Endothelial cell of umbilical vein (primary cell): ENCODE measurements at regions not wholly inside any gene's neighbourhood (a gene's known extent, or its start where the extent isn't known, plus 50 kb on each side); places are given as distances from the start of the nearest gene placed in this dataset.

Experiments used
- BruUV-seq: library from RNA; stranded (reverse); fragments of 400-500 nt; replicated peaks from 2 replicates; lab custom pipeline; 2021; lab: Mats Ljungman, UMichigan
- CTCF ChIA-PET: fragments of 300-600, 350-600 bp; sonication (Branson Sonifier 250); formaldehyde crosslinking; loops from one replicate; lab custom pipeline; 2021; ENCODE audit warnings: antibody characterized with exemption, inconsistent platforms; lab: Charles Lee
- POLR2A ChIA-PET: fragments of 300-600, 350-600 bp; sonication (Branson Sonifier 250); formaldehyde crosslinking; loops from one replicate; lab custom pipeline; 2021; ENCODE audit warnings: antibody characterized with exemption, inconsistent platforms; lab: Charles Lee
- DNase-seq: peaks from one replicate; pipeline ENCODE4 v3.0.0-alpha.2; 2011; ENCODE audit warnings: low read depth, low spot score
- FAIRE-seq: peaks from 2 replicates; lab custom pipeline; 2011; peaks lifted over from hg19 to GRCh38; lab: Jason Lieb, UNC
- H2AFZ ChIP-seq: 2 replicates; pipeline ENCODE4 v1.6.0; 2012; ENCODE audit warnings: low read depth, low read length, control low read depth, inconsistent platforms
- H3K27ac ChIP-seq: 2 replicates; pipeline ENCODE4 v1.5.1; 2011; ENCODE audit warnings: low read depth, mild to moderate bottlenecking, control low read depth, low read length, moderate library complexity; ENCODE audit not compliant: insufficient read depth
- H3K27me3 ChIP-seq, 2 experiments: 2 replicates each; pipeline versions ENCODE4 v1.6.0 to v1.6.1; 2011; ENCODE audit warnings: low read length in 2 of 2, mixed read lengths in 1 of 2; ENCODE audit not compliant: control insufficient read depth in 2 of 2, insufficient read depth in 2 of 2
- H3K36me3 ChIP-seq, 2 experiments: 2 replicates in 1 of 2; 3 replicates in 1 of 2; pipeline ENCODE4 v1.5.1; 2011; ENCODE audit warnings: low read length in 2 of 2, mild to moderate bottlenecking in 1 of 2, moderate library complexity in 1 of 2; ENCODE audit not compliant: control insufficient read depth in 2 of 2, insufficient read depth in 2 of 2; ENCODE audit errors: extremely low read depth in 1 of 2
- H3K4me1 ChIP-seq: 3 replicates; pipeline ENCODE4 v1.5.1; 2011; ENCODE audit warnings: mild to moderate bottlenecking, low read length; ENCODE audit not compliant: control insufficient read depth, insufficient read depth; ENCODE audit errors: extremely low read depth
- H3K4me2 ChIP-seq: 2 replicates; pipeline ENCODE4 v1.6.1; 2011; ENCODE audit warnings: low read length, control low read depth, mixed read lengths; ENCODE audit not compliant: insufficient read depth
- H3K4me3 ChIP-seq, 3 experiments: fragments of 200-600 bp in 1 of 3; sonication (generic), shearing (Covaris generic) in 1 of 3; replicated peaks in 1 of 3; 2 replicates each; pipeline ENCODE4 v1.5.1; 2011 to 2016; ENCODE audit warnings: control low read depth in 3 of 3, low read length in 3 of 3, mild to moderate bottlenecking in 2 of 3, inconsistent platforms in 1 of 3, low read depth in 1 of 3, moderate library complexity in 1 of 3; ENCODE audit not compliant: insufficient read depth in 1 of 3
- H3K79me2 ChIP-seq: 2 replicates; pipeline ENCODE4 v1.6.0; 2012; ENCODE audit warnings: low read length, inconsistent platforms; ENCODE audit not compliant: control insufficient read depth, insufficient read depth
- H3K9ac ChIP-seq: replicated peaks from 2 replicates; pipeline ENCODE3; 2011; ENCODE audit warnings: low read length, control low read depth; ENCODE audit not compliant: insufficient read depth; ENCODE audit errors: extremely low read depth
- H3K9me1 ChIP-seq: replicated peaks from 3 replicates; pipeline ENCODE4 v1.6.0; 2011; ENCODE audit warnings: mild to moderate bottlenecking, low read length; ENCODE audit not compliant: control insufficient read depth, insufficient read depth; ENCODE audit errors: extremely low read depth
- H3K9me3 ChIP-seq: replicated peaks from 2 replicates; pipeline ENCODE4 v1.5.1; 2012; ENCODE audit warnings: low read length, inconsistent platforms; ENCODE audit not compliant: control insufficient read depth, insufficient read depth
- H4K20me1 ChIP-seq: replicated peaks from 2 replicates; pipeline ENCODE3; 2011; ENCODE audit warnings: mild to moderate bottlenecking, low read length; ENCODE audit not compliant: control insufficient read depth, insufficient read depth; ENCODE audit errors: extremely low read depth
- EZH2 ChIP-seq: IDR thresholded peaks from 2 replicates; pipeline ENCODE4 v1.6.1; 2012; ENCODE audit warnings: borderline replicate concordance, low read depth, mild to moderate bottlenecking, moderate library complexity, low read length, inconsistent platforms; ENCODE audit not compliant: severe bottlenecking
- FOS ChIP-seq: IDR thresholded peaks from 2 replicates; pipeline ENCODE4 v1.6.1; 2011; ENCODE audit warnings: mild to moderate bottlenecking, low read length, moderate library complexity, borderline replicate concordance; ENCODE audit not compliant: insufficient read depth
- GATA2 ChIP-seq: IDR thresholded peaks from 2 replicates; pipeline ENCODE4 v1.7.0; 2011; ENCODE audit warnings: low read depth, mild to moderate bottlenecking, moderate library complexity, mixed read lengths, low read length; ENCODE audit not compliant: insufficient read length, insufficient read depth
- JUN ChIP-seq: IDR thresholded peaks from 2 replicates; pipeline ENCODE4 v1.6.1; 2011; ENCODE audit warnings: borderline replicate concordance, low read depth; ENCODE audit not compliant: insufficient read length, insufficient read depth
- MYC ChIP-seq: IDR thresholded peaks from one replicate; pipeline ENCODE4 v1.6.1; 2011; ENCODE audit warnings: mild to moderate bottlenecking, low read depth, low read length
- POLR2A ChIP-seq: IDR thresholded peaks from 2 replicates; pipeline ENCODE4 v1.6.1; 2012; ENCODE audit warnings: low read depth, mild to moderate bottlenecking, control low read depth, low read length
- POLR2AphosphoS5 ChIP-seq: IDR thresholded peaks from 2 replicates; pipeline ENCODE4 v1.6.1; 2012; ENCODE audit warnings: low read depth, mild to moderate bottlenecking, control low read depth, low read length, moderate library complexity; ENCODE audit not compliant: insufficient read depth
- dilution Hi-C: fragments of 300-500 bp; cut with MboI; formaldehyde crosslinking; loops from one replicate; pipeline ENCODE4 v1.15.0; 2019; ENCODE audit warnings: low sequenced_read_pairs; ENCODE audit not compliant: extremely low pct_ligation_motif_present
- intact Hi-C: fragments of 100-400 bp; cut with micrococcal nuclease; formaldehyde crosslinking; loops from one replicate; pipeline ENCODE4 v1.10.0; 2022
- TF ChIP-seq, protein P1 (sequence below): IDR thresholded peaks from 2 replicates; pipeline ENCODE4 v1.6.1; 2011; ENCODE audit not compliant: insufficient read depth, insufficient read length
- TF ChIP-seq, protein P2 (sequence below), 2 donors: IDR thresholded peaks; 1 replicate in 1 of 2; 2 replicates in 1 of 2; pipeline ENCODE4 v1.5.1; 2011; ENCODE audit warnings: low read length in 2 of 2, mild to moderate bottlenecking in 2 of 2, moderate library complexity in 2 of 2, control low read depth in 1 of 2, inconsistent platforms in 1 of 2, low read depth in 1 of 2; ENCODE audit not compliant: insufficient read depth in 1 of 2; ENCODE audit errors: extremely low read depth in 1 of 2

DNA sequence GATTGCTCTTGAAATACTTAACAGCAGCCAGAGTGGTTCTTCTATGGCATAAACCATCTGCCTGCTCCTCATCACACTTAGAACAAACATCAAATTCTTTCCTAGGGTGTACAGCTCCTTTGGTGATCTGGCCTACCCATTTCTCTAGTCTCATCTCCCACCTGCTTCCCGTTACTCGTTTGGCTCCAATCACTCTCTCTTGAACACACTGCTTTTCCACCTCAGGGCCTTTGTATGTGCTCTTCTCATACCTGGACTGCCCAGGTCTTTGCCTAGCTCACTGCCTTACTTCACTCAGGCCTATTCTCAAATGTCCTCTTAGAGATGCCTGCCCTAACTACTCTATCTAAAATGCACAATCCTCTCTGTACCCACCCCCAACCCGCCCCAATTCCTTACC is 100.5 kb downstream of the KCNRG start:
- no peaks in the 10 kb centered on the region for H3K36me3 ChIP-seq
- no peaks in the 10 kb centered on the region for H3K9me3 ChIP-seq
- peaks cover 10% of the 10 kb centered on the region for H3K4me1 ChIP-seq
- no peaks in the 10 kb centered on the region for H3K79me2 ChIP-seq
- POLR2A ChIA-PET: interaction anchor here (0.7 to 0.8 kb wide), 2 partner anchors 9 to 137 kb away, joined by 3 to 9 read pairs; no protein-coding TSS in a partner anchor
- H3K9me1 ChIP-seq: no peaks in the 10 kb centered on the region
- no peak overlapping the region for H3K4me2 ChIP-seq
- no peak overlapping the region for H3K9ac ChIP-seq
- H3K27ac ChIP-seq: no peak overlapping the region
- no peak for FAIRE-seq
- no peak overlapping the region for H3K4me3 ChIP-seq
- no peaks in the 10 kb centered on the region for H3K27me3 ChIP-seq
- dilution Hi-C loops: no loop called here
- CTCF ChIA-PET: interaction anchor here (0.6 to 3.6 kb wide), 9 partner anchors 8 to 796 kb away, joined by 3 to 29 read pairs (median 4); partner anchors contain the start of gene TRIM13
- TF ChIP-seq EZH2: no peak
- TF ChIP-seq FOS: no peak
- no peak for TF ChIP-seq POLR2A
- TF ChIP-seq MYC: no peak
- TF ChIP-seq POLR2AphosphoS5: no peak
- TF ChIP-seq, protein P1, sequence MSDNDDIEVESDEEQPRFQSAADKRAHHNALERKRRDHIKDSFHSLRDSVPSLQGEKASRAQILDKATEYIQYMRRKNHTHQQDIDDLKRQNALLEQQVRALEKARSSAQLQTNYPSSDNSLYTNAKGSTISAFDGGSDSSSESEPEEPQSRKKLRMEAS: no peak
- TF ChIP-seq, protein P2, sequence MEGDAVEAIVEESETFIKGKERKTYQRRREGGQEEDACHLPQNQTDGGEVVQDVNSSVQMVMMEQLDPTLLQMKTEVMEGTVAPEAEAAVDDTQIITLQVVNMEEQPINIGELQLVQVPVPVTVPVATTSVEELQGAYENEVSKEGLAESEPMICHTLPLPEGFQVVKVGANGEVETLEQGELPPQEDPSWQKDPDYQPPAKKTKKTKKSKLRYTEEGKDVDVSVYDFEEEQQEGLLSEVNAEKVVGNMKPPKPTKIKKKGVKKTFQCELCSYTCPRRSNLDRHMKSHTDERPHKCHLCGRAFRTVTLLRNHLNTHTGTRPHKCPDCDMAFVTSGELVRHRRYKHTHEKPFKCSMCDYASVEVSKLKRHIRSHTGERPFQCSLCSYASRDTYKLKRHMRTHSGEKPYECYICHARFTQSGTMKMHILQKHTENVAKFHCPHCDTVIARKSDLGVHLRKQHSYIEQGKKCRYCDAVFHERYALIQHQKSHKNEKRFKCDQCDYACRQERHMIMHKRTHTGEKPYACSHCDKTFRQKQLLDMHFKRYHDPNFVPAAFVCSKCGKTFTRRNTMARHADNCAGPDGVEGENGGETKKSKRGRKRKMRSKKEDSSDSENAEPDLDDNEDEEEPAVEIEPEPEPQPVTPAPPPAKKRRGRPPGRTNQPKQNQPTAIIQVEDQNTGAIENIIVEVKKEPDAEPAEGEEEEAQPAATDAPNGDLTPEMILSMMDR (IDR thresholded peaks at IDR 0.05; ENCODE audit: extremely low read depth in 1 of 2, insufficient read depth in 1 of 2, low read depth in 1 of 2, low read length in 2 of 2): no peak
- TF ChIP-seq GATA2: no peak
- no peak for TF ChIP-seq JUN
- DNase-seq: no peak
- no peak overlapping the region for H2AFZ ChIP-seq
- intact Hi-C loops: no loop called here
- BruUV-seq: no TSS peak
- no peaks in the 10 kb centered on the region for H4K20me1 ChIP-seq
